Esophagus squamous epithelium (tissue), 4 donors: ENCODE measurements at regions not wholly inside any gene's neighbourhood (a gene's known extent, or its start where the extent isn't known, plus 50 kb on each side); places are given as distances from the start of the nearest gene placed in this dataset.

ENCODE experiments used
- CTCF ChIP-seq, 6 experiments: fragments of 450-650 bp in 4 of 6; fragments of 200-600 bp in 2 of 6; sonication (generic) in 2 of 6; IDR thresholded peaks; one replicate each; pipeline ENCODE4 v1.5.1; 2016 to 2019; ENCODE audit warnings: antibody characterized with exemption in 6 of 6, mild to moderate bottlenecking in 4 of 6, moderate library complexity in 4 of 6
- POLR2A ChIP-seq, 4 donors: fragments of 450-650 bp; IDR thresholded peaks; one replicate each; pipeline ENCODE4 v1.6.1; 2017; ENCODE audit warnings: antibody characterized with exemption in 4 of 4, mild to moderate bottlenecking in 4 of 4, moderate library complexity in 3 of 4

GRCh38 chr16:73711406-73712080 is 585.1 kb upstream of the PSMD7 start:
- TF ChIP-seq POLR2A (IDR thresholded peaks at IDR 0.05) (no peak), CTCF (IDR thresholded peaks at IDR 0.05) (no peak)
